SK-N-SH (cell line): ENCODE measurements at regions not wholly inside any gene's neighbourhood (a gene's known extent, or its start where the extent isn't known, plus 50 kb on each side); places are given as distances from the start of the nearest gene placed in this dataset.

Source experiments
- CTCF ChIA-PET: fragments of 300-600, 350-600 bp; formaldehyde crosslinking; extraction: SDS; loops from one replicate; lab custom pipeline; 2021; lab: Yijun Ruan, JAX
- POLR2A ChIA-PET: fragments of 350-600 bp; sonication (Branson Sonifier 250); formaldehyde crosslinking; extraction: SDS; loops from one replicate; lab custom pipeline; 2020; ENCODE audit warnings: antibody characterized with exemption, inconsistent platforms; lab: Yijun Ruan, JAX
- DNase-seq: peaks from one replicate; pipeline ENCODE4 v3.0.0; 2012
- H2AFZ ChIP-seq: fragments of 200-600 bp; sonication (generic); 2 replicates; pipeline ENCODE4 v1.8.1; 2016; ENCODE audit warnings: antibody characterized with exemption, mild to moderate bottlenecking, low read depth
- H3F3A ChIP-seq: fragments of 200-600 bp; sonication (generic); replicated peaks from 2 replicates; pipeline ENCODE3; 2016; ENCODE audit warnings: antibody characterized with exemption, mild to moderate bottlenecking; ENCODE audit not compliant: insufficient read depth
- H3K27ac ChIP-seq, 2 experiments: fragments of 200-500 bp in 1 of 2; fragments of 200-600 bp in 1 of 2; sonication (Bioruptor generic) in 1 of 2; sonication (generic), shearing (Covaris generic) in 1 of 2; 2 replicates each; pipeline versions ENCODE4 v1.5.1 to v1.6.1; 2014 to 2016; ENCODE audit warnings: low read depth in 2 of 2, inconsistent platforms in 1 of 2, low read length in 1 of 2, mild to moderate bottlenecking in 1 of 2, mixed read lengths in 1 of 2
- H3K27me3 ChIP-seq: fragments of 200-600 bp; sonication (generic), shearing (Covaris generic); 2 replicates; pipeline ENCODE4 v1.6.1; 2016; ENCODE audit warnings: mixed run types; ENCODE audit not compliant: insufficient read depth
- H3K36me3 ChIP-seq, 2 experiments: fragments of 200-500 bp in 1 of 2; fragments of 200-600 bp in 1 of 2; sonication (Bioruptor generic) in 1 of 2; sonication (generic) in 1 of 2; replicated peaks in 1 of 2; 2 replicates each; pipeline versions ENCODE3 to v1.5.1; 2014 to 2016; ENCODE audit warnings: low read length in 1 of 2, mild to moderate bottlenecking in 1 of 2; ENCODE audit not compliant: insufficient read depth in 2 of 2, control insufficient read depth in 1 of 2
- H3K4me1 ChIP-seq, 2 experiments: fragments of 200-500 bp in 1 of 2; fragments of 200-600 bp in 1 of 2; sonication (Bioruptor generic) in 1 of 2; sonication (generic), shearing (Covaris generic) in 1 of 2; 2 replicates each; pipeline versions ENCODE4 v1.5.1 to v1.6.1; 2014 to 2016; ENCODE audit warnings: low read depth in 1 of 2, low read length in 1 of 2, mixed run types in 1 of 2; ENCODE audit not compliant: insufficient read depth in 2 of 2, control insufficient read depth in 1 of 2
- H3K4me2 ChIP-seq: fragments of 200-600 bp; sonication (generic), shearing (Covaris generic); 2 replicates; pipeline ENCODE4 v1.6.1; 2017; ENCODE audit warnings: mixed run types
- H3K4me3 ChIP-seq, 2 experiments: fragments of 200-500 bp in 1 of 2; fragments of 200-600 bp in 1 of 2; sonication (Bioruptor generic) in 1 of 2; sonication (generic), shearing (Covaris generic) in 1 of 2; 2 replicates each; pipeline versions ENCODE4 v1.5.1 to v1.8.1; 2014 to 2016; ENCODE audit warnings: low read depth in 2 of 2, inconsistent platforms in 1 of 2, low read length in 1 of 2, mild to moderate bottlenecking in 1 of 2, mixed read lengths in 1 of 2, moderate library complexity in 1 of 2
- H3K79me2 ChIP-seq: fragments of 200-600 bp; sonication (generic); 2 replicates; pipeline ENCODE4 v1.8.1; 2017; ENCODE audit warnings: mild to moderate bottlenecking; ENCODE audit not compliant: insufficient read depth
- H3K9ac ChIP-seq: fragments of 200-600 bp; sonication (generic); 2 replicates; pipeline ENCODE4 v1.6.1; 2017; ENCODE audit warnings: mixed run types
- H3K9me2 ChIP-seq: fragments of 200-600 bp; sonication (generic); 2 replicates; pipeline ENCODE4 v1.6.1; 2017; ENCODE audit warnings: mixed run types
- H3K9me3 ChIP-seq: fragments of 200-600 bp; sonication (generic); 2 replicates; pipeline ENCODE4 v1.6.1; 2017; ENCODE audit warnings: mixed run types, mild to moderate bottlenecking, moderate library complexity
- H4K20me1 ChIP-seq: fragments of 200-600 bp; sonication (generic); 2 replicates; pipeline ENCODE4 v1.6.1; 2017; ENCODE audit warnings: mild to moderate bottlenecking, mixed run types; ENCODE audit not compliant: insufficient read depth
- CHD2 ChIP-seq: fragments of 150-350 bp; IDR thresholded peaks from 2 replicates; pipeline ENCODE4 v1.6.1; 2018; ENCODE audit warnings: low read length; ENCODE audit not compliant: partially characterized antibody
- CTCF ChIP-seq: fragments of 200-600 bp; sonication (generic); IDR thresholded peaks from 2 replicates; pipeline ENCODE4 v1.6.1; 2017; ENCODE audit warnings: antibody characterized with exemption, mild to moderate bottlenecking, moderate library complexity
- EZH2phosphoT487 ChIP-seq: fragments of 200-600 bp; sonication (generic); IDR thresholded peaks from 2 replicates; pipeline ENCODE4 v1.6.1; 2017; ENCODE audit warnings: low read depth, mixed run types, mild to moderate bottlenecking, antibody characterized with exemption, moderate library complexity, borderline replicate concordance
- FOSL2 ChIP-seq: IDR thresholded peaks from 2 replicates; pipeline ENCODE4 v1.4.0; 2012; ENCODE audit warnings: low read depth, mild to moderate bottlenecking, moderate library complexity, borderline replicate concordance
- GABPA ChIP-seq: IDR thresholded peaks from 2 replicates; pipeline ENCODE4 v1.4.0; 2012; ENCODE audit warnings: low read depth, mild to moderate bottlenecking
- MEF2A ChIP-seq: IDR thresholded peaks from 2 replicates; pipeline ENCODE4 v1.4.0; 2012; ENCODE audit warnings: low read depth, borderline replicate concordance
- MXI1 ChIP-seq: IDR thresholded peaks from 2 replicates; pipeline ENCODE4 v1.6.1; 2012; ENCODE audit warnings: mild to moderate bottlenecking, low read depth, low read length, improper control_type of control experiment
- NFIC ChIP-seq: IDR thresholded peaks from 2 replicates; pipeline ENCODE4 v1.4.0; 2012; ENCODE audit warnings: borderline replicate concordance
- NRF1 ChIP-seq: IDR thresholded peaks from 2 replicates; pipeline ENCODE4 v1.6.1; 2012; ENCODE audit warnings: low read depth, mild to moderate bottlenecking, low read length
- RCOR1 ChIP-seq: fragments of 150-350 bp; IDR thresholded peaks from 2 replicates; pipeline ENCODE4 v1.6.1; 2017; ENCODE audit warnings: antibody characterized with exemption, low read length
- RFX5 ChIP-seq: IDR thresholded peaks from 2 replicates; pipeline ENCODE4 v1.6.1; 2012; ENCODE audit warnings: mild to moderate bottlenecking, improper control_type of control experiment, low read length
- RXRA ChIP-seq: IDR thresholded peaks from 2 replicates; pipeline ENCODE4 v1.4.0; 2012; ENCODE audit warnings: low read depth, mild to moderate bottlenecking, borderline replicate concordance
- SMC3 ChIP-seq: IDR thresholded peaks from 2 replicates; pipeline ENCODE4 v1.6.1; 2012; ENCODE audit warnings: low read depth, low read length, improper control_type of control experiment
- TEAD4 ChIP-seq: IDR thresholded peaks from 2 replicates; pipeline ENCODE4 v1.4.0; 2012; ENCODE audit warnings: mild to moderate bottlenecking, borderline replicate concordance; ENCODE audit not compliant: insufficient read depth
- USF1 ChIP-seq: IDR thresholded peaks from 2 replicates; pipeline ENCODE4 v1.4.0; 2012; ENCODE audit warnings: low read depth, borderline replicate concordance
- USF2 ChIP-seq: fragments of 150-350 bp; IDR thresholded peaks from 2 replicates; pipeline ENCODE4 v1.6.1; 2017; ENCODE audit warnings: antibody characterized with exemption, low read length, low read depth, borderline replicate concordance
- YY1 ChIP-seq: IDR thresholded peaks from 2 replicates; pipeline ENCODE4 v1.4.0; 2012; ENCODE audit warnings: low read depth, mild to moderate bottlenecking
- ZBTB33 ChIP-seq: IDR thresholded peaks from 2 replicates; pipeline ENCODE4 v1.4.0; 2012; ENCODE audit warnings: low read depth, borderline replicate concordance
- WGBS: methylation state at CpG from one replicate; pipeline ENCODE4 v1.1.6; 2017; ENCODE audit warnings: low lambda C conversion rate; 5-methylcytosine and 5-hydroxymethylcytosine counted together

- TF ChIP-seq GABPA (no peak), CTCF (no peak), YY1 (no peak), CHD2 (no peak), MXI1 (no peak), SMC3 (no peak), RXRA (no peak), RFX5 (no peak), NRF1 (no peak), FOSL2 (no peak), EZH2phosphoT487 (no peak), USF2 (no peak)
- POLR2A ChIA-PET: no interaction called here
- Histone ChIP-seq H3K4me1 (no peaks in the 10 kb centered on the region), H2AFZ (no peak overlapping the region), H3K36me3 (no peaks in the 10 kb centered on the region), H3K4me3 (no peak overlapping the region), H3F3A (no peaks in the 10 kb centered on the region), H4K20me1 (no peaks in the 10 kb centered on the region), H3K9me3 (no peaks in the 10 kb centered on the region), H3K79me2 (no peaks in the 10 kb centered on the region), H3K27ac (no peak overlapping the region), H3K9me2 (no peaks in the 10 kb centered on the region), H3K27me3 (no peaks in the 10 kb centered on the region), H3K9ac (no peak overlapping the region), H3K4me2 (no peak overlapping the region)
- CTCF ChIA-PET: no interaction called here
- DNase-seq: no peak
- 89% methylated on average over 4 of the region's 4 CpGs for WGBS
These were observed 183.3 kb downstream of the ARL4C start for GRCh38 chr2:234313558-234313957.

- Histone ChIP-seq H3K9me2 (no peaks in the 10 kb centered on the region), H3K4me3 (no peak overlapping the region), H4K20me1 (no peaks in the 10 kb centered on the region), H3K36me3 (no peaks in the 10 kb centered on the region), H3K9ac (no peak overlapping the region), H3K4me2 (no peak overlapping the region), H3F3A (no peaks in the 10 kb centered on the region), H2AFZ (no peak overlapping the region), H3K4me1 (no peaks in the 10 kb centered on the region), H3K27ac (no peak overlapping the region), H3K27me3 (no peaks in the 10 kb centered on the region), H3K79me2 (no peaks in the 10 kb centered on the region), H3K9me3 (no peaks in the 10 kb centered on the region)
- POLR2A ChIA-PET: no interaction called here
- WGBS: 86% methylated on average over 5 of the region's 5 CpGs
- no peak for DNase-seq
- CTCF ChIA-PET: interaction anchor here (0.7 kb wide), 1 partner anchor 190 kb away, joined by 3 read pairs; no protein-coding TSS in a partner anchor
- TF ChIP-seq NFIC: no peak
- no peak for TF ChIP-seq TEAD4
- no peak for TF ChIP-seq CTCF
- no peak for TF ChIP-seq RCOR1
- TF ChIP-seq USF1: no peak
- TF ChIP-seq USF2: no peak
- no peak for TF ChIP-seq RXRA
- no peak for TF ChIP-seq RFX5
- no peak for TF ChIP-seq MXI1
- TF ChIP-seq ZBTB33: no peak
- TF ChIP-seq MEF2A: no peak
These were observed 186.7 kb downstream of the ARL4C start for GRCh38 chr2:234310166-234310565.
